A549 (cell line): ENCODE measurements at regions not wholly inside any gene's neighbourhood (a gene's known extent, or its start where the extent isn't known, plus 50 kb on each side); places are given as distances from the start of the nearest gene placed in this dataset.

Source experiments
- ATAC-seq, 2 experiments: fragments of 200-7000 bp in 1 of 2; fragments of >200 bp in 1 of 2; cut with Nextera tagmentation in 1 of 2; cut with Tn5 transposase in 1 of 2; 3 replicates each; pipeline versions ENCODE4 v1.8.0 to v1.9.1; 2018 to 2020; ENCODE audit warnings: mild to moderate bottlenecking in 1 of 2, moderate library complexity in 1 of 2
- CTCF ChIA-PET: fragments of 300-600 bp; sonication (Branson Sonifier 250); formaldehyde crosslinking; extraction: SDS; loops from one replicate; lab custom pipeline; 2021; ENCODE audit warnings: antibody characterized with exemption, inconsistent platforms; lab: Yijun Ruan, JAX
- POLR2A ChIA-PET: fragments of 350-600 bp; formaldehyde crosslinking; extraction: SDS; loops from one replicate; lab custom pipeline; 2021; ENCODE audit warnings: antibody characterized with exemption, inconsistent platforms; lab: Yijun Ruan, JAX
- DNase-seq, 2 experiments: peaks; one replicate each; pipeline versions ENCODE4 v3.0.0 to v3.0.0-alpha.2; 2011 to 2016; ENCODE audit warnings: low read depth in 1 of 2, low spot score in 1 of 2
- FAIRE-seq: peaks from 2 replicates; lab custom pipeline; 2011; peaks lifted over from hg19 to GRCh38; lab: Jason Lieb, UNC
- H3K27ac ChIP-seq, 2 experiments: fragments of >200 bp; sonication (Bioruptor Twin); formaldehyde crosslinking; 3 replicates each; pipeline ENCODE4 v1.5.1; 2016 to 2017
- H3K4me1 ChIP-seq: fragments of >200 bp; sonication (Bioruptor Twin); formaldehyde crosslinking; 3 replicates; pipeline ENCODE4 v1.6.1; 2016
- H3K4me2 ChIP-seq: fragments of >200 bp; sonication (Bioruptor Twin); formaldehyde crosslinking; 3 replicates; pipeline ENCODE4 v1.6.1; 2016
- H3K4me3 ChIP-seq: fragments of >200 bp; sonication (Bioruptor Twin); formaldehyde crosslinking; 3 replicates; pipeline ENCODE4 v1.5.1; 2016
- H3K9me3 ChIP-seq: fragments of >200 bp; sonication (Bioruptor Twin); formaldehyde crosslinking; 3 replicates; pipeline ENCODE4 v1.6.1; 2016
- CEBPB ChIP-seq, 2 experiments: fragments of >200 bp in 1 of 2; sonication (Bioruptor Twin) in 1 of 2; formaldehyde crosslinking in 1 of 2; IDR thresholded peaks; 2 replicates each; pipeline ENCODE4 v1.6.1; 2012 to 2016
- CHD2 ChIP-seq: fragments of 150-350 bp; IDR thresholded peaks from 2 replicates; pipeline ENCODE4 v1.6.1; 2014; ENCODE audit warnings: low read length; ENCODE audit not compliant: partially characterized antibody
- CHD4 ChIP-seq: fragments of 200-600 bp; sonication (generic); IDR thresholded peaks from 2 replicates; pipeline ENCODE4 v1.6.1; 2016; ENCODE audit warnings: antibody characterized with exemption, mild to moderate bottlenecking, borderline replicate concordance
- EHMT2 ChIP-seq: fragments of 200-600 bp; sonication (generic); IDR thresholded peaks from 2 replicates; pipeline ENCODE4 v1.6.1; 2016; ENCODE audit warnings: antibody characterized with exemption, low read depth, mild to moderate bottlenecking, moderate library complexity
- ELK1 ChIP-seq: fragments of 150-350 bp; IDR thresholded peaks from 2 replicates; pipeline ENCODE4 v1.6.1; 2014; ENCODE audit warnings: low read depth, mild to moderate bottlenecking, low read length
- EP300 ChIP-seq, 2 experiments: fragments of >200 bp; sonication (Bioruptor Twin); formaldehyde crosslinking; IDR thresholded peaks; 2 replicates in 1 of 2; 3 replicates in 1 of 2; pipeline ENCODE4 v1.6.1; 2016 to 2017
- ESRRA ChIP-seq: fragments of 150-350 bp; IDR thresholded peaks from 2 replicates; pipeline ENCODE4 v1.6.1; 2014; ENCODE audit warnings: mild to moderate bottlenecking, low read length, borderline replicate concordance
- HEYL ChIP-seq: fragments of 250-450 bp; sonication (Bioruptor Pico); IDR thresholded peaks from 2 replicates; pipeline ENCODE4 v1.8.0; 2021; ENCODE audit warnings: mild to moderate bottlenecking, moderate library complexity
- HOXB13 ChIP-seq: fragments of 250-450 bp; sonication (Bioruptor Pico); IDR thresholded peaks from 2 replicates; pipeline ENCODE4 v1.5.0; 2020; ENCODE audit warnings: low read depth, mild to moderate bottlenecking, moderate library complexity
- HOXB5 ChIP-seq: fragments of 250-450 bp; sonication (Bioruptor Pico); IDR thresholded peaks from 2 replicates; pipeline ENCODE4 v1.5.0; 2020; ENCODE audit warnings: mild to moderate bottlenecking, moderate library complexity
- JUN ChIP-seq, 2 experiments: fragments of >200 bp; sonication (Bioruptor Twin); formaldehyde crosslinking; IDR thresholded peaks; 2 replicates in 1 of 2; 3 replicates in 1 of 2; pipeline ENCODE4 v1.6.1; 2016 to 2017
- KDM1A ChIP-seq: fragments of 200-600 bp; sonication (generic); IDR thresholded peaks from 2 replicates; pipeline ENCODE4 v1.6.1; 2016; ENCODE audit warnings: low read depth, mild to moderate bottlenecking
- MAFK ChIP-seq: fragments of 450-650 bp; IDR thresholded peaks from 2 replicates; pipeline ENCODE4 v1.6.1; 2014; ENCODE audit not compliant: partially characterized antibody
- NFE2L2 ChIP-seq: fragments of 150-350 bp; conservative IDR thresholded peaks from 2 replicates; pipeline ENCODE4 v1.6.1; 2014; ENCODE audit warnings: low read length
- NPAS2 ChIP-seq: fragments of 250-450 bp; sonication (Bioruptor Pico); IDR thresholded peaks from 2 replicates; pipeline ENCODE4 v1.8.0; 2022; ENCODE audit warnings: mild to moderate bottlenecking, moderate library complexity, borderline replicate concordance
- PBX3 ChIP-seq: IDR thresholded peaks from 2 replicates; pipeline ENCODE4 v1.6.1; 2012
- PHF8 ChIP-seq: fragments of 200-600 bp; sonication (generic); IDR thresholded peaks from 2 replicates; pipeline ENCODE4 v1.6.1; 2016; ENCODE audit warnings: low read depth, mild to moderate bottlenecking, antibody characterized with exemption, moderate library complexity, borderline replicate concordance
- POLR2A ChIP-seq: IDR thresholded peaks from 2 replicates; pipeline ENCODE4 v1.6.1; 2012; ENCODE audit warnings: mild to moderate bottlenecking, low read length
- RAD21 ChIP-seq, 2 experiments: fragments of >200 bp in 1 of 2; sonication (Bioruptor Twin) in 1 of 2; formaldehyde crosslinking in 1 of 2; IDR thresholded peaks in 1 of 2; conservative IDR thresholded peaks in 1 of 2; 2 replicates in 1 of 2; 3 replicates in 1 of 2; pipeline ENCODE4 v1.6.1; 2012 to 2018; ENCODE audit warnings: inconsistent platforms in 1 of 2
- RARB ChIP-seq: fragments of 250-450 bp; sonication (Bioruptor Pico); IDR thresholded peaks from 2 replicates; pipeline ENCODE4 v1.8.0; 2021; ENCODE audit warnings: mild to moderate bottlenecking, moderate library complexity
- SMC3 ChIP-seq: fragments of >200 bp; sonication (Bioruptor Twin); formaldehyde crosslinking; IDR thresholded peaks from 3 replicates; pipeline ENCODE4 v1.6.1; 2018; ENCODE audit warnings: inconsistent platforms
- SREBF2 ChIP-seq: fragments of 450-650 bp; IDR thresholded peaks from 2 replicates; pipeline ENCODE4 v1.6.1; 2014; ENCODE audit warnings: mild to moderate bottlenecking, moderate library complexity
- TFCP2L1 ChIP-seq: fragments of 250-450 bp; sonication (Bioruptor Pico); IDR thresholded peaks from 2 replicates; pipeline ENCODE4 v1.5.0; 2021; ENCODE audit warnings: mild to moderate bottlenecking
- ZC3H11A ChIP-seq: fragments of 450-650 bp; IDR thresholded peaks from 2 replicates; pipeline ENCODE4 v1.6.1; 2014; ENCODE audit warnings: antibody characterized with exemption, mild to moderate bottlenecking
- ZNF302 ChIP-seq: fragments of 250-450 bp; sonication (Bioruptor Pico); IDR thresholded peaks from 2 replicates; pipeline ENCODE4 v1.9.0; 2021; ENCODE audit warnings: inconsistent platforms, mild to moderate bottlenecking, moderate library complexity
- ZSCAN20 ChIP-seq: fragments of 250-450 bp; sonication (Bioruptor Pico); IDR thresholded peaks from 2 replicates; pipeline ENCODE4 v1.8.0; 2022; ENCODE audit warnings: mild to moderate bottlenecking, moderate library complexity
- WGBS: methylation state at CpG from one replicate; pipeline ENCODE4 v1.1.6; 2017; ENCODE audit errors: missing lambda C conversion rate; 5-methylcytosine and 5-hydroxymethylcytosine counted together
- TF ChIP-seq, protein P1 (sequence below): fragments of >200 bp; sonication (Bioruptor Twin); formaldehyde crosslinking; IDR thresholded peaks from 2 replicates; pipeline ENCODE4 v1.6.1; 2016

DNA sequence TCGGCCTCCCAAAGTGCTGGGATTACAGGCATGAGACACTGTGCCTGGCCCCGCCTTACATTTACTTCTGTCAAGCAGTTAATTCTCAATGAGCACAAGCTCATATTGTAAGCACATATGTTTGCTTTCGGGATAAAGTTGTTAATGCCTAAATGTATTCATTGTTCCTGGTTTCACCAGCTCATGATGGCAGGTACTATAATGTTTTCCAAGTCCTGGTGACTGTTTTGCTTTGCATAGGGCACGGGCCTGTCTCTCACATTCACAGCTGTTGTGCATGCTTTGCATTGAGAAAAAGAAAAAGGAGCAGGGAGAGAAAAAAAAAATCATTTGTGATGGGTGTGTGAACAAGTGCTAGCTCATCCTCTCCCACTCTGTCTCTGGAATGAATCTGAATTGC lies 661.2 kb upstream of the TENM3 start:
- FAIRE-seq (no peak), DNase-seq (no peak), ATAC-seq (no peak)
- no peak overlapping the region for H3K27ac ChIP-seq
- POLR2A ChIA-PET = no interaction called here
- no peak for TF ChIP-seq PHF8
- TF ChIP-seq HOXB13 = no peak
- no peak for TF ChIP-seq MAFK
- TF ChIP-seq RAD21 (conservative IDR thresholded peaks at IDR 0.05 in 1 of 2, IDR thresholded peaks at IDR 0.05 in 1 of 2) = no peak
- TF ChIP-seq CHD4 = no peak
- no peak for TF ChIP-seq NPAS2
- TF ChIP-seq ZNF302 (CRISPR knock-in tag) = no peak
- no peak for TF ChIP-seq ESRRA
- TF ChIP-seq SREBF2 = no peak
- TF ChIP-seq ELK1 = no peak
- H3K4me3 ChIP-seq = no peak overlapping the region
- CTCF ChIA-PET = no interaction called here
- H3K4me1 ChIP-seq = no peaks in the 10 kb centered on the region
- H3K9me3 ChIP-seq = no peaks in the 10 kb centered on the region
- WGBS = 8% methylated on average over 4 of the region's 4 CpGs
- no peak overlapping the region for H3K4me2 ChIP-seq

- POLR2A ChIA-PET = no interaction called here
- H3K4me3 ChIP-seq = no peak overlapping the region
- 25% methylated on average over 4 of the region's 4 CpGs for WGBS
- H3K4me1 ChIP-seq = no peaks in the 10 kb centered on the region
- no peaks in the 10 kb centered on the region for H3K9me3 ChIP-seq
- H3K4me2 ChIP-seq = no peak overlapping the region
- no peak overlapping the region for H3K27ac ChIP-seq
- FAIRE-seq (no peak), DNase-seq (peak in 1 of 2 experiments; percentile 1), ATAC-seq (no peak)
- CTCF ChIA-PET = no interaction called here
- TF ChIP-seq, protein P1, sequence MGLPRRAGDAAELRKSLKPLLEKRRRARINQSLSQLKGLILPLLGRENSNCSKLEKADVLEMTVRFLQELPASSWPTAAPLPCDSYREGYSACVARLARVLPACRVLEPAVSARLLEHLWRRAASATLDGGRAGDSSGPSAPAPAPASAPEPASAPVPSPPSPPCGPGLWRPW = no peak
- TF ChIP-seq CEBPB (IDR thresholded peaks at IDR 0.05) (no peak), EHMT2 (no peak), TFCP2L1 (CRISPR knock-in tag) (no peak), PBX3 (no peak), NFE2L2 (no peak), SMC3 (no peak), ZC3H11A (no peak), EP300 (IDR thresholded peaks at IDR 0.05) (no peak), KDM1A (no peak), NPAS2 (no peak), POLR2A (no peak), RARB (no peak), HOXB5 (CRISPR knock-in tag) (no peak), RAD21 (conservative IDR thresholded peaks at IDR 0.05 in 1 of 2, IDR thresholded peaks at IDR 0.05 in 1 of 2) (no peak), ZSCAN20 (CRISPR knock-in tag) (no peak), CHD2 (no peak)
Measured at GRCh38 chr4:181582595-181582994, 660.6 kb upstream of the TENM3 start.

GRCh38 chr4:181588733-181589302 lies 654.4 kb upstream of the TENM3 start:
- Histone ChIP-seq H3K9me3 (no peaks in the 10 kb centered on the region), H3K4me3 (no peak overlapping the region), H3K27ac (no peak overlapping the region), H3K4me1 (no peaks in the 10 kb centered on the region), H3K4me2 (no peak overlapping the region)
- ChIA-PET POLR2A (no interaction called here), CTCF (no interaction called here)
- TF ChIP-seq HEYL (CRISPR knock-in tag) (no peak), MAFK (no peak), JUN (IDR thresholded peaks at IDR 0.05) (no peak), CEBPB (IDR thresholded peaks at IDR 0.05) (no peak)
- FAIRE-seq (no peak), ATAC-seq (no peak), DNase-seq (no peak)
- WGBS = 11% methylated on average over 4 of the region's 4 CpGs
